PC-9 (cell line): ENCODE measurements at regions not wholly inside any gene's neighbourhood (a gene's known extent, or its start where the extent isn't known, plus 50 kb on each side); places are given as distances from the start of the nearest gene placed in this dataset.

Experiments
- BruUV-seq: library from RNA; stranded (reverse); fragments of 400-500 nt; replicated peaks from 2 replicates; lab custom pipeline; 2021; lab: Mats Ljungman, UMichigan
- CTCF ChIA-PET: fragments of 300-600 bp; sonication (Branson Sonifier 250); formaldehyde crosslinking; loops from one replicate; lab custom pipeline; 2022; ENCODE audit warnings: antibody characterized with exemption; lab: Charles Lee
- POLR2A ChIA-PET: fragments of 300-600 bp; sonication (Branson Sonifier 250); formaldehyde crosslinking; loops from one replicate; lab custom pipeline; 2022; ENCODE audit warnings: antibody characterized with exemption; ENCODE audit not compliant: unreplicated experiment; lab: Charles Lee
- DNase-seq, 2 experiments: peaks; one replicate each; pipeline versions ENCODE4 v3.0.0 to v3.0.0-alpha.2; 2015 to 2022; ENCODE audit warnings: mixed read lengths in 1 of 2
- H2AFZ ChIP-seq: fragments of 200-600 bp; sonication (generic); 2 replicates; pipeline ENCODE4 v1.8.1; 2017; ENCODE audit warnings: antibody characterized with exemption
- H3F3A ChIP-seq: fragments of 200-600 bp; sonication (generic); 2 replicates; pipeline ENCODE4 v1.8.1; 2017; ENCODE audit warnings: antibody characterized with exemption, mild to moderate bottlenecking, low read depth; ENCODE audit not compliant: insufficient read depth
- H3K27ac ChIP-seq: fragments of 200-600 bp; sonication (generic); 2 replicates; pipeline ENCODE4 v1.6.1; 2016; ENCODE audit warnings: mixed run types
- H3K27me3 ChIP-seq: fragments of 200-600 bp; sonication (generic); 2 replicates; pipeline ENCODE4 v1.6.1; 2016; ENCODE audit warnings: low read depth, mixed run types; ENCODE audit not compliant: insufficient read depth
- H3K36me3 ChIP-seq: fragments of 200-600 bp; sonication (generic); 2 replicates; pipeline ENCODE4 v1.6.1; 2016; ENCODE audit warnings: low read depth, mixed run types
- H3K4me1 ChIP-seq: fragments of 200-600 bp; sonication (generic); replicated peaks from 2 replicates; pipeline ENCODE4 v1.6.1; 2016; ENCODE audit warnings: mixed run types; ENCODE audit not compliant: insufficient read depth
- H3K4me2 ChIP-seq: fragments of 200-600 bp; sonication (generic); 2 replicates; pipeline ENCODE4 v1.6.1; 2017; ENCODE audit warnings: mixed run types
- H3K4me3 ChIP-seq: fragments of 200-600 bp; sonication (generic); 2 replicates; pipeline ENCODE4 v1.6.1; 2016; ENCODE audit warnings: mixed run types
- H3K79me2 ChIP-seq: fragments of 200-600 bp; sonication (generic); 2 replicates; pipeline ENCODE4 v1.6.1; 2017; ENCODE audit warnings: low read depth, mixed run types
- H3K9me2 ChIP-seq: fragments of 200-600 bp; sonication (generic); 2 replicates; pipeline ENCODE4 v1.8.1; 2017; ENCODE audit warnings: mild to moderate bottlenecking; ENCODE audit not compliant: insufficient read depth
- H3K9me3 ChIP-seq: fragments of 200-600 bp; sonication (generic); 2 replicates; pipeline ENCODE4 v1.8.1; 2016; ENCODE audit warnings: low read depth; ENCODE audit not compliant: insufficient read depth
- H4K20me1 ChIP-seq: fragments of 200-600 bp; sonication (generic); 2 replicates; pipeline ENCODE4 v1.8.1; 2017; ENCODE audit not compliant: insufficient read depth
- CTCF ChIP-seq: fragments of 200-600 bp; sonication (generic); conservative IDR thresholded peaks from 2 replicates; pipeline ENCODE4 v1.6.1; 2017; ENCODE audit warnings: mixed run types, antibody characterized with exemption, mild to moderate bottlenecking, moderate library complexity
- EZH2 ChIP-seq: fragments of 200-600 bp; sonication (generic); IDR thresholded peaks from 2 replicates; pipeline ENCODE4 v1.8.0; 2017; ENCODE audit warnings: antibody characterized with exemption, low read depth
- intact Hi-C: fragments of 100-400 bp; cut with micrococcal nuclease; formaldehyde crosslinking; loops from one replicate; pipeline ENCODE4 v1.10.0; 2022; ENCODE audit not compliant: unreplicated experiment

DNA sequence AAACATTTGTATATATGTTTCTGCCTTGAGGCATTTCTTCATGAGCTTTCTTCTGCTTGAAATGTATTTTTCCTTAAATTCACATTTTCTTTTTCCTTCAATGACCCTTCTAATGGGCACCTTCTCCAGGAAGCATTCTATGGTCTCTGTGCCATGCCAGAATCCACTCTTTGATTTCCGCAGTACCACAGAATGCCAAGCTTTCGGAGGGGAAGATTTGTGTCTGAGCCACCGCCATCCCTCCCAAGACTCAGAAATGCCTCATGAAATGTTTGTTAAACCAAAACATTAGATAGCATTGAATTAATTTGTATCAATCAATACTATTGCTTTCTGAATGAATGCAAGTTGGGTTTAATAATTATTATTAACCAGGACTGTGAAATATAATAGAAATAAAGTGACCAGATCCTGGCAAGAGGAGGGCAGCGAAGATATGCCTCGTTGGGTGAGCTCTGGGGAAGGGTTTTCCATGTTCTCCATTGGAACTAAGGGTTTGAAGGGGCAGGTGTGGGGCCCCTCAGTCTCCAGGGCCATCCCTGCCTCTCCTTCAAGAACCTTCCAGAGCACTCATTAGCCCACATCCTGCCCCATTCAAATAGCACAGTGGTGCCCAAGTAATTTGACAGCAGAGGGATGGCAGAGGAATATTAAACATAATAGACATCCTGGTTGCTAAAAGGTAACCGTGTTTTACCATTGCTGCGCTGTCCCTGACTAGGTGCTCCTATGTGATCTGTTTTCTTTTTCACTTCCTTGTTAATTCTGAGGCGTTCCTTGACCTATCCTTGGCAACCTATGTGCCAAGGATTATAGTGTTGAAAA lies 189.6 kb downstream of the MYCN start:
- H4K20me1 ChIP-seq, result no peaks in the 10 kb centered on the region
- H2AFZ ChIP-seq, result no peak overlapping the region
- H3K36me3 ChIP-seq, result no peaks in the 10 kb centered on the region
- no peaks in the 10 kb centered on the region for H3K9me3 ChIP-seq
- H3K27ac ChIP-seq, result no peak overlapping the region
- no peak overlapping the region for H3K4me2 ChIP-seq
- no peaks in the 10 kb centered on the region for H3K9me2 ChIP-seq
- H3K79me2 ChIP-seq, result no peaks in the 10 kb centered on the region
- no peak for DNase-seq
- TF ChIP-seq CTCF, result no peak
- TF ChIP-seq EZH2, result no peak
- no peaks in the 10 kb centered on the region for H3F3A ChIP-seq
- ChIA-PET POLR2A (no interaction called here), CTCF (no interaction called here)
- H3K4me1 ChIP-seq, result no peaks in the 10 kb centered on the region
- intact Hi-C loops, result no loop called here
- H3K27me3 ChIP-seq, result peaks cover 53% of the 10 kb centered on the region
- H3K4me3 ChIP-seq, result no peak overlapping the region
- BruUV-seq, result no TSS peak

DNA sequence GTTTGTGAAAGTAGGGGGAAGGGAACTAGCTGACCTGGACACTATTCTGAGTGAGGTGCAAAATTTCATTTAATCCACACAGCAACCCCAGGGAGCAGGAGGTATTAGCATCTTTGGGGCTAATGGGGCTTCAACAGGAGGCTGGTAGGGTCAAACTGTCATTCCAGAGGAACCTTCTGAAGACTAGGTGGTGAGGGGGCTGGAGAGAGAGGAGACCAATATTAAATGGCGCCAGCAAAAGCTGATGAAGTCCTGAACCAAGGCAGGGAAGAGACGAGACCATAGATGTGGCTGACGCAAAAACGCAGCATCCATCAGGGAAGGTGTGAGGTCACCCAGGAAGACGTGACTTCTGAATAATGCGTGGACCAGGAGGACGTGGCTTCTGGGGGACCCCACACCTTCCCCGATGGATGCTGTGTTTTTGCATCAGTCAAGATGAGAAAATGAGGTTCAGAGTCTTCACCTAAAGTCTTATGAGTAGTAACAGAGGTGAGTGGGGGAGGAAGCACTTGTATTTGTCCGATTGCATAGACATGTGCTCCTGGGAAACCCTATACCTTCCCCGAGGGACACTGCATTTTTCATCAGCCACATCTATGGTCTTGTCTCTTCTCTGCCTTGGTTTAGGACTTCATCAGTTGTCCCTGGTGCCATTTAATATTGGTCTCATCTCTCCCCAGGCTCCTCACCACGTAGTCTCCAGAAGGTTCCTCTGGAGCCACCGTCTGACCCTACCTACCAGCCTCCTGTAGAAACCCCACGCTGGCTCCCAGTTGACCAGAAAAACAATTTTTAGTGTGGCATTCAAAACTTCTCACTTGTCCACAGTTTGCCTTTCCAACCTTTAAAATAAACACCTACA lies 188.6 kb downstream of the MYCN start:
- H3K79me2 ChIP-seq, result no peaks in the 10 kb centered on the region
- intact Hi-C loops, result no loop called here
- H3K9me3 ChIP-seq, result no peaks in the 10 kb centered on the region
- no peak overlapping the region for H3K27ac ChIP-seq
- H3K36me3 ChIP-seq, result no peaks in the 10 kb centered on the region
- TF ChIP-seq CTCF (no peak), EZH2 (no peak)
- H3K4me3 ChIP-seq, result no peak overlapping the region
- ChIA-PET CTCF (no interaction called here), POLR2A (no interaction called here)
- no peaks in the 10 kb centered on the region for H3K4me1 ChIP-seq
- no peaks in the 10 kb centered on the region for H4K20me1 ChIP-seq
- DNase-seq, result no peak
- no peak overlapping the region for H3K4me2 ChIP-seq
- peaks cover 56% of the 10 kb centered on the region for H3K27me3 ChIP-seq
- no peak overlapping the region for H2AFZ ChIP-seq
- H3K9me2 ChIP-seq, result no peaks in the 10 kb centered on the region
- no TSS peak for BruUV-seq
- H3F3A ChIP-seq, result no peaks in the 10 kb centered on the region

GRCh38 chr2:16127958-16128357 lies 187.6 kb downstream of the MYCN start:
- Histone ChIP-seq H3K27ac (no peak overlapping the region), H4K20me1 (no peaks in the 10 kb centered on the region), H3K79me2 (no peaks in the 10 kb centered on the region), H3F3A (no peaks in the 10 kb centered on the region), H3K4me3 (no peak overlapping the region), H3K27me3 (peaks cover 62% of the 10 kb centered on the region), H3K4me2 (no peak overlapping the region), H3K36me3 (no peaks in the 10 kb centered on the region), H2AFZ (no peak overlapping the region), H3K9me2 (no peaks in the 10 kb centered on the region), H3K9me3 (no peaks in the 10 kb centered on the region), H3K4me1 (no peaks in the 10 kb centered on the region)
- CTCF ChIA-PET, result no interaction called here
- no peak for TF ChIP-seq CTCF
- no peak for TF ChIP-seq EZH2
- no peak for DNase-seq
- intact Hi-C loops, result no loop called here
- no TSS peak for BruUV-seq
- POLR2A ChIA-PET, result no interaction called here
